ENCODE measurements at regions not wholly inside any gene's neighbourhood (a gene's known extent, or its start where the extent isn't known, plus 50 kb on each side); places are given as distances from the start of the nearest gene placed in this dataset.

- TF ChIP-seq POLR2AphosphoS5 (IDR thresholded peaks at IDR 0.05; ENCODE audit: insufficient read depth, low read depth, low read length) (no peak), FOS (IDR thresholded peaks at IDR 0.05; ENCODE audit: borderline replicate concordance, insufficient read depth, low read length) (no peak), POLR2A (IDR thresholded peaks at IDR 0.05; ENCODE audit: low read depth, low read length) (no peak), EZH2 (IDR thresholded peaks at IDR 0.05; ENCODE audit: borderline replicate concordance, low read depth, low read length, severe bottlenecking) (no peak), MYC (IDR thresholded peaks at IDR 0.05; ENCODE audit: low read depth, low read length) (no peak), JUN (IDR thresholded peaks at IDR 0.05; ENCODE audit: borderline replicate concordance, insufficient read depth, insufficient read length, low read depth) (no peak), GATA2 (IDR thresholded peaks at IDR 0.05; ENCODE audit: insufficient read depth, insufficient read length, low read depth, low read length) (no peak)
- TF ChIP-seq, protein P1, sequence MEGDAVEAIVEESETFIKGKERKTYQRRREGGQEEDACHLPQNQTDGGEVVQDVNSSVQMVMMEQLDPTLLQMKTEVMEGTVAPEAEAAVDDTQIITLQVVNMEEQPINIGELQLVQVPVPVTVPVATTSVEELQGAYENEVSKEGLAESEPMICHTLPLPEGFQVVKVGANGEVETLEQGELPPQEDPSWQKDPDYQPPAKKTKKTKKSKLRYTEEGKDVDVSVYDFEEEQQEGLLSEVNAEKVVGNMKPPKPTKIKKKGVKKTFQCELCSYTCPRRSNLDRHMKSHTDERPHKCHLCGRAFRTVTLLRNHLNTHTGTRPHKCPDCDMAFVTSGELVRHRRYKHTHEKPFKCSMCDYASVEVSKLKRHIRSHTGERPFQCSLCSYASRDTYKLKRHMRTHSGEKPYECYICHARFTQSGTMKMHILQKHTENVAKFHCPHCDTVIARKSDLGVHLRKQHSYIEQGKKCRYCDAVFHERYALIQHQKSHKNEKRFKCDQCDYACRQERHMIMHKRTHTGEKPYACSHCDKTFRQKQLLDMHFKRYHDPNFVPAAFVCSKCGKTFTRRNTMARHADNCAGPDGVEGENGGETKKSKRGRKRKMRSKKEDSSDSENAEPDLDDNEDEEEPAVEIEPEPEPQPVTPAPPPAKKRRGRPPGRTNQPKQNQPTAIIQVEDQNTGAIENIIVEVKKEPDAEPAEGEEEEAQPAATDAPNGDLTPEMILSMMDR (IDR thresholded peaks at IDR 0.05; ENCODE audit: extremely low read depth in 1 of 2, insufficient read depth in 1 of 2, low read depth in 1 of 2, low read length in 2 of 2): no peak
- TF ChIP-seq, protein P2, sequence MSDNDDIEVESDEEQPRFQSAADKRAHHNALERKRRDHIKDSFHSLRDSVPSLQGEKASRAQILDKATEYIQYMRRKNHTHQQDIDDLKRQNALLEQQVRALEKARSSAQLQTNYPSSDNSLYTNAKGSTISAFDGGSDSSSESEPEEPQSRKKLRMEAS (IDR thresholded peaks at IDR 0.05; ENCODE audit: insufficient read depth, insufficient read length): no peak
Measured at GRCh38 chr18:27619906-27620305, 434.8 kb upstream of the CHST9 start.
